NCI-H69 (cell line): ENCODE measurements at regions not wholly inside any gene's neighbourhood (a gene's known extent, or its start where the extent isn't known, plus 50 kb on each side); places are given as distances from the start of the nearest gene placed in this dataset.

Source experiments
- DNase-seq: peaks from one replicate; lab custom pipeline; 2025; lab: John Stamatoyannopoulos, UW

- peak; percentile 75 for DNase-seq
Measured at GRCh38 chr16:62225675-62226074, 189.4 kb upstream of the CDH8 start.

- no peak for DNase-seq
Measured at GRCh38 chr16:62224646-62225209, 188.5 kb upstream of the CDH8 start.

- DNase-seq: no peak
Measured at GRCh38 chr16:62216837-62217236, 180.6 kb upstream of the CDH8 start.

- peak; percentile 6 for DNase-seq
Measured at GRCh38 chr16:62213763-62214162, 177.5 kb upstream of the CDH8 start.

- no peak for DNase-seq
Measured at GRCh38 chr16:62208934-62209333, 172.7 kb upstream of the CDH8 start.

GRCh38 chr16:62205459-62205858, 169.2 kb upstream of the CDH8 start:
- DNase-seq: no peak

- DNase-seq: no peak
Measured at GRCh38 chr16:62201911-62202310, 165.7 kb upstream of the CDH8 start.

- DNase-seq: peak; percentile 54
Measured at GRCh38 chr16:62194828-62195227, 158.6 kb upstream of the CDH8 start.

GRCh38 chr16:62190426-62190825, 154.2 kb upstream of the CDH8 start:
- peak; percentile 63 for DNase-seq

- DNase-seq: no peak
Measured at GRCh38 chr16:62177351-62178203, 141.3 kb upstream of the CDH8 start.

GRCh38 chr16:62170642-62171041, 134.4 kb upstream of the CDH8 start:
- DNase-seq: no peak

GRCh38 chr16:62167551-62167950, 131.3 kb upstream of the CDH8 start:
- no peak for DNase-seq

GRCh38 chr16:62157544-62157943, 121.3 kb upstream of the CDH8 start:
- DNase-seq: no peak

GRCh38 chr16:62156971-62157370, 120.7 kb upstream of the CDH8 start:
- DNase-seq: no peak

GRCh38 chr16:62149631-62150030, 113.4 kb upstream of the CDH8 start:
- DNase-seq: no peak

GRCh38 chr16:62137996-62138395, 101.8 kb upstream of the CDH8 start:
- no peak for DNase-seq

- DNase-seq: peak; percentile 6
Measured at GRCh38 chr16:62135911-62136310, 99.7 kb upstream of the CDH8 start.

- no peak for DNase-seq
Measured at GRCh38 chr16:62135446-62135845, 99.2 kb upstream of the CDH8 start.

- peak; percentile 68 for DNase-seq
Measured at GRCh38 chr16:62130101-62130500, 93.9 kb upstream of the CDH8 start.

GRCh38 chr16:62105244-62105643, 69.0 kb upstream of the CDH8 start:
- DNase-seq: no peak

- no peak for DNase-seq
Measured at GRCh38 chr16:62102588-62102987, 66.3 kb upstream of the CDH8 start.

- peak; percentile 85 for DNase-seq
Measured at GRCh38 chr16:62100651-62101050, 64.4 kb upstream of the CDH8 start.

GRCh38 chr16:62089715-62090114, 53.5 kb upstream of the CDH8 start:
- DNase-seq: no peak
